ENCODE measurements at regions not wholly inside any gene's neighbourhood (a gene's known extent, or its start where the extent isn't known, plus 50 kb on each side); places are given as distances from the start of the nearest gene placed in this dataset.

- TF ChIP-seq ZNF841 (CRISPR knock-in tag; IDR thresholded peaks at IDR 0.05; ENCODE audit: borderline replicate concordance) (no peak), ZBTB8A (CRISPR knock-in tag; IDR thresholded peaks at IDR 0.05; ENCODE audit: borderline replicate concordance, low read depth) (no peak), HDAC6 (IDR thresholded peaks at IDR 0.05; ENCODE audit: low read depth, low read length) (no peak), MLXIP (CRISPR knock-in tag; IDR thresholded peaks at IDR 0.05; ENCODE audit: borderline replicate concordance) (no peak), ZFY (CRISPR knock-in tag; IDR thresholded peaks at IDR 0.05) (no peak), IRF1 (CRISPR knock-in tag; IDR thresholded peaks at IDR 0.05; ENCODE audit: low read depth) (no peak), ZNF563 (CRISPR knock-in tag; IDR thresholded peaks at IDR 0.05) (no peak), HES4 (CRISPR knock-in tag; IDR thresholded peaks at IDR 0.05; ENCODE audit: borderline replicate concordance) (no peak), ZNF619 (CRISPR knock-in tag; IDR thresholded peaks at IDR 0.05) (no peak), NCOA5 (CRISPR knock-in tag; IDR thresholded peaks at IDR 0.05) (no peak), ZNF256 (CRISPR knock-in tag; conservative IDR thresholded peaks at IDR 0.05) (no peak), MYNN (CRISPR knock-in tag; IDR thresholded peaks at IDR 0.05; ENCODE audit: low read depth) (no peak), HOXA5 (CRISPR knock-in tag; IDR thresholded peaks at IDR 0.05) (0 out of 2 replicates have a peak, but pooled peaks have one; percentile 53), PHF8 (CRISPR knock-in tag; IDR thresholded peaks at IDR 0.05) (no peak), POGK (CRISPR knock-in tag; conservative IDR thresholded peaks at IDR 0.05) (peak; percentile 3; the same call in 1 of the 2 replicates), REL (CRISPR knock-in tag; conservative IDR thresholded peaks at IDR 0.05) (no peak), ZBTB2 (CRISPR knock-in tag; IDR thresholded peaks at IDR 0.05; ENCODE audit: low read depth) (no peak), SP140L (CRISPR knock-in tag; IDR thresholded peaks at IDR 0.05; ENCODE audit: borderline replicate concordance) (no peak), ZNF703 (CRISPR knock-in tag; IDR thresholded peaks at IDR 0.05; ENCODE audit: borderline replicate concordance) (no peak), FOXO1 (CRISPR knock-in tag; IDR thresholded peaks at IDR 0.05) (peak; percentile 83), GABPB1 (CRISPR knock-in tag; IDR thresholded peaks at IDR 0.05) (no peak; the same call in 1 of the 2 replicates), SNRNP70 (IDR thresholded peaks at IDR 0.05; ENCODE audit: low read depth, low read length) (no peak)
These were observed 165.3 kb downstream of the ZNF608 start (continued) for GRCh38 chr5:124580925-124581737.
